Keratinocyte (primary cell): ENCODE measurements at regions not wholly inside any gene's neighbourhood (a gene's known extent, or its start where the extent isn't known, plus 50 kb on each side); places are given as distances from the start of the nearest gene placed in this dataset.

Experiments
- DNase-seq: peaks from one replicate; pipeline ENCODE4 v3.0.0-alpha.2; 2011; ENCODE audit warnings: low read depth, missing footprints, low spot score
- FAIRE-seq: peaks from 2 replicates; lab custom pipeline; 2011; peaks lifted over from hg19 to GRCh38; lab: Jason Lieb, UNC
- H2AFZ ChIP-seq: 2 replicates; pipeline ENCODE4 v1.6.0; 2012; ENCODE audit warnings: low read length, control low read depth, inconsistent platforms; ENCODE audit not compliant: control insufficient read depth
- H3K27ac ChIP-seq: 2 replicates; pipeline ENCODE4 v1.5.1; 2011; ENCODE audit warnings: low read length; ENCODE audit not compliant: control insufficient read depth, insufficient read depth
- H3K27me3 ChIP-seq: 3 replicates; pipeline ENCODE4 v1.6.0; 2011; ENCODE audit warnings: low read length; ENCODE audit not compliant: control insufficient read depth, insufficient read depth; ENCODE audit errors: extremely low read depth
- H3K36me3 ChIP-seq, 2 experiments: 2 replicates in 1 of 2; 3 replicates in 1 of 2; pipeline ENCODE4 v1.5.1; 2011; ENCODE audit warnings: low read length in 2 of 2, mild to moderate bottlenecking in 1 of 2; ENCODE audit not compliant: control insufficient read depth in 2 of 2, insufficient read depth in 2 of 2; ENCODE audit errors: extremely low read depth in 1 of 2
- H3K4me1 ChIP-seq: 3 replicates; pipeline ENCODE4 v1.5.1; 2011; ENCODE audit warnings: low read length; ENCODE audit not compliant: control insufficient read depth, insufficient read depth; ENCODE audit errors: extremely low read depth
- H3K4me2 ChIP-seq: 3 replicates; pipeline ENCODE4 v1.6.0; 2011; ENCODE audit warnings: low read depth, low read length; ENCODE audit not compliant: control insufficient read depth, insufficient read depth; ENCODE audit errors: extremely low read depth
- H3K4me3 ChIP-seq, 3 experiments: fragments of 200-600 bp in 1 of 3; sonication (generic) in 1 of 3; 2 replicates in 2 of 3; 3 replicates in 1 of 3; pipeline ENCODE4 v1.5.1; 2011 to 2016; ENCODE audit warnings: low read length in 3 of 3, mild to moderate bottlenecking in 3 of 3, control low read depth in 2 of 3, inconsistent platforms in 1 of 3, low read depth in 1 of 3, mixed read lengths in 1 of 3, mixed run types in 1 of 3, moderate library complexity in 1 of 3; ENCODE audit not compliant: control insufficient read depth in 2 of 3, insufficient read depth in 2 of 3; ENCODE audit errors: extremely low read depth in 1 of 3
- H3K79me2 ChIP-seq: 2 replicates; pipeline ENCODE4 v1.6.0; 2012; ENCODE audit warnings: low read length; ENCODE audit not compliant: control insufficient read depth, insufficient read depth
- H3K9ac ChIP-seq: 3 replicates; pipeline ENCODE4 v1.6.0; 2011; ENCODE audit warnings: low read length; ENCODE audit not compliant: control insufficient read depth, insufficient read depth; ENCODE audit errors: extremely low read depth
- H3K9me1 ChIP-seq: 3 replicates; pipeline ENCODE4 v1.6.0; 2011; ENCODE audit warnings: low read length; ENCODE audit not compliant: control insufficient read depth, insufficient read depth; ENCODE audit errors: extremely low read depth
- H3K9me3 ChIP-seq: 2 replicates; pipeline ENCODE4 v1.5.1; 2012; ENCODE audit warnings: low read depth, low read length; ENCODE audit not compliant: control insufficient read depth
- H4K20me1 ChIP-seq: 3 replicates; pipeline ENCODE4 v1.6.0; 2011; ENCODE audit warnings: low read length; ENCODE audit not compliant: control insufficient read depth, insufficient read depth; ENCODE audit errors: extremely low read depth
- EZH2 ChIP-seq: IDR thresholded peaks from one replicate; pipeline ENCODE4 v1.6.1; 2012; ENCODE audit warnings: inconsistent platforms, mild to moderate bottlenecking, low read length, moderate library complexity
- dilution Hi-C: fragments of 300-500 bp; cut with MboI; formaldehyde crosslinking; loops from one replicate; pipeline ENCODE4 v1.7.0; 2020; ENCODE audit warnings: low sequenced_read_pairs; ENCODE audit not compliant: extremely low pct_ligation_motif_present
- TF ChIP-seq, protein P1 (sequence below), 3 experiments: IDR thresholded peaks in 1 of 3; conservative IDR thresholded peaks in 1 of 3; optimal IDR thresholded peaks in 1 of 3; 2 replicates in 2 of 3; 3 replicates in 1 of 3; pipeline versions ENCODE3 to v1.5.1; 2011; ENCODE audit warnings: low read length in 3 of 3, mild to moderate bottlenecking in 3 of 3, moderate library complexity in 2 of 3, control low read depth in 1 of 3, inconsistent platforms in 1 of 3; ENCODE audit not compliant: insufficient read depth in 2 of 3; ENCODE audit errors: extremely low read depth in 1 of 3

DNA sequence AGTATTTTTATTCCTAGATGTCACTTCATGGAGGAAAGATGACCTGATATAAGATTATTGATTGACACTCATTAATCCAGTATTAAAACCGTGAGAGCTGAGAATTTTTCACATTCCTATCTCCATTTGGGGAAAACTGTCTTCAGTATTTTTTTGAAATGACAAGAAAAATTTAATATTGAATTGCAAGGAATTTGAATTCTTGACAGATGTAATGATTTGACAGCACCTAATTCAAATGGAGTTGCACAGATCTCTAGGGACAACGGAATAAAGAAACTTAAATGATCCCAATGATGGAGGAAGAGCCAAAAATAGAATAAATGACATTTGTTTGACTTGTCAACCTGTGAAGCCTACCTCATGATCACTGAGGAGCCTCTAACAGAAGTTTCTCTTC, 1591.4 kb downstream of the HACE1 start:
- TF ChIP-seq, protein P1, sequence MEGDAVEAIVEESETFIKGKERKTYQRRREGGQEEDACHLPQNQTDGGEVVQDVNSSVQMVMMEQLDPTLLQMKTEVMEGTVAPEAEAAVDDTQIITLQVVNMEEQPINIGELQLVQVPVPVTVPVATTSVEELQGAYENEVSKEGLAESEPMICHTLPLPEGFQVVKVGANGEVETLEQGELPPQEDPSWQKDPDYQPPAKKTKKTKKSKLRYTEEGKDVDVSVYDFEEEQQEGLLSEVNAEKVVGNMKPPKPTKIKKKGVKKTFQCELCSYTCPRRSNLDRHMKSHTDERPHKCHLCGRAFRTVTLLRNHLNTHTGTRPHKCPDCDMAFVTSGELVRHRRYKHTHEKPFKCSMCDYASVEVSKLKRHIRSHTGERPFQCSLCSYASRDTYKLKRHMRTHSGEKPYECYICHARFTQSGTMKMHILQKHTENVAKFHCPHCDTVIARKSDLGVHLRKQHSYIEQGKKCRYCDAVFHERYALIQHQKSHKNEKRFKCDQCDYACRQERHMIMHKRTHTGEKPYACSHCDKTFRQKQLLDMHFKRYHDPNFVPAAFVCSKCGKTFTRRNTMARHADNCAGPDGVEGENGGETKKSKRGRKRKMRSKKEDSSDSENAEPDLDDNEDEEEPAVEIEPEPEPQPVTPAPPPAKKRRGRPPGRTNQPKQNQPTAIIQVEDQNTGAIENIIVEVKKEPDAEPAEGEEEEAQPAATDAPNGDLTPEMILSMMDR (optimal IDR thresholded peaks at IDR 0.05 in 1 of 3, IDR thresholded peaks at IDR 0.05 in 1 of 3, conservative IDR thresholded peaks at IDR 0.05 in 1 of 3; ENCODE audit: extremely low read depth in 1 of 3, insufficient read depth in 2 of 3, low read length in 3 of 3), result no peak
- TF ChIP-seq EZH2, result no peak
- FAIRE-seq (no peak), DNase-seq (no peak)
- H4K20me1 ChIP-seq, result no peaks in the 10 kb centered on the region
- no peaks in the 10 kb centered on the region for H3K9me3 ChIP-seq
- H3K4me2 ChIP-seq, result no peak overlapping the region
- H3K27me3 ChIP-seq, result no peaks in the 10 kb centered on the region
- H3K4me1 ChIP-seq, result no peaks in the 10 kb centered on the region
- H3K9ac ChIP-seq, result no peak overlapping the region
- no peak overlapping the region for H3K27ac ChIP-seq
- H3K9me1 ChIP-seq, result no peaks in the 10 kb centered on the region
- dilution Hi-C loops, result no loop called here
- H2AFZ ChIP-seq, result no peak overlapping the region
- no peaks in the 10 kb centered on the region for H3K36me3 ChIP-seq
- H3K79me2 ChIP-seq, result no peaks in the 10 kb centered on the region
- H3K4me3 ChIP-seq, result no peak overlapping the region

DNA sequence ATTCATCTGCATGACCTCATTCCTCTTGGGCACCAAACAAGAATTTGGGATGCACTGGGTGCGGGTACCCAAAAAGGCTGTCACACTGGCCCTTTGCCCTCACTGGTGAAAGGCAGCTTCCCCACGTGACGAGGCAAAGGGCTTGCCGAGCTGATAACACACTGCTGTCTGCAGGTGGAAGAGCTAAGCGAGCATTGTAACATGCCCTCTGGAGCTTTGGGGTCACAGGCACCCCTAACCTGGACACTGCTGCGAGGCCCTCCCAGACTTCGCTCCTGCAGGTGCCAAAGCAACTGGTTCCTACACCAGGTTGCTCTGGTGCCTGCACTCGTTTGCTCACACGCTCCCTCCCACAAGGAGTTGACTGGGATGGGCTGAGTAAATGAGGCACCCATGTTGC, 1595.7 kb downstream of the HACE1 start:
- no peak overlapping the region for H3K9ac ChIP-seq
- H3K9me3 ChIP-seq, result no peaks in the 10 kb centered on the region
- no peak overlapping the region for H3K4me3 ChIP-seq
- H3K36me3 ChIP-seq, result no peaks in the 10 kb centered on the region
- no peak overlapping the region for H3K27ac ChIP-seq
- H3K4me2 ChIP-seq, result no peak overlapping the region
- no peaks in the 10 kb centered on the region for H4K20me1 ChIP-seq
- no peaks in the 10 kb centered on the region for H3K4me1 ChIP-seq
- no peaks in the 10 kb centered on the region for H3K9me1 ChIP-seq
- no peak for DNase-seq
- no peak overlapping the region for H2AFZ ChIP-seq
- no peaks in the 10 kb centered on the region for H3K27me3 ChIP-seq
- H3K79me2 ChIP-seq, result no peaks in the 10 kb centered on the region
- dilution Hi-C loops, result no loop called here
- FAIRE-seq, result no peak
- TF ChIP-seq EZH2, result no peak
- TF ChIP-seq, protein P1 (optimal IDR thresholded peaks at IDR 0.05 in 1 of 3, IDR thresholded peaks at IDR 0.05 in 1 of 3, conservative IDR thresholded peaks at IDR 0.05 in 1 of 3; ENCODE audit: extremely low read depth in 1 of 3, insufficient read depth in 2 of 3, low read length in 3 of 3), result no peak
